HTR-8/SVneo (cell line): ENCODE measurements at regions not wholly inside any gene's neighbourhood (a gene's known extent, or its start where the extent isn't known, plus 50 kb on each side); places are given as distances from the start of the nearest gene placed in this dataset.

Experiments
- DNase-seq: peaks from one replicate; pipeline ENCODE4 v3.0.0; 2011; ENCODE audit warnings: low spot score, mixed read lengths; ENCODE audit not compliant: insufficient read length
- FAIRE-seq: peaks from 2 replicates; lab custom pipeline; 2011; peaks lifted over from hg19 to GRCh38; lab: Jason Lieb, UNC

GRCh38 chr2:2843969-2844548 lies 513.0 kb upstream of the MYT1L start:
- FAIRE-seq (no peak), DNase-seq (no peak)

- DNase-seq, result no peak
- no peak for FAIRE-seq
Measured at GRCh38 chr2:2842466-2842865, 511.4 kb upstream of the MYT1L start.

DNA sequence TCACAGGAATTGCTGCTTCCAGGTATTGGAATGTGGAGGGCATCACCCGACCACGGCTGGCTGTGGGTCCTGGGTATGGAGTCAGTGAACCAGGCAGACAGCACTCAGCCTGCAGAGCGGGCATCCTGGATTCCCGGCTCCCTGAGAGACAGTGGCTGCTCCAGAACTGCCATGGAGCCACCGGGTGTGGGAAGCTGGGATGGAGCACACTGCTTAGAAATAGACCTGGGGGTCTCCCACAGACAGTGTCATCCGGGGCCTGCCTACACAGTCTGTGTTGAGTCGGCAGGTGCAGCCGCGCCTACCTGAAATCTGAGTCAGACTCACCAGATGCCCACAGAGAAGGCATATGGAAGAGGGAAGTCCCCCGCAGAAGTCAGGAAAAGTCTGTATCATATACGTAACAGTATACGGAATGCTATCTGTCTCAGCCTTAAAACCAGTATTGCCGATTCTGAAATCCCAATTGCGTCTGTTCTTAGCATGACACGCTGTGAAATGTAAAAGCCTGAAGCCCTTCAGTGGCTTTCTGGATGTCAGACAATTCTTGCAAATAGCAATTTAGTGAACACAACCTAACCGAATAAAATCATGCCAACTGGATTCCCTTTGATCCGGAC lies 509.7 kb upstream of the MYT1L start:
- DNase-seq, result no peak
- FAIRE-seq, result no peak

- DNase-seq (no peak), FAIRE-seq (no peak)
Measured at GRCh38 chr2:2839782-2840531, 508.9 kb upstream of the MYT1L start.

- DNase-seq (no peak), FAIRE-seq (no peak)
Measured at GRCh38 chr2:2839393-2839781, 508.3 kb upstream of the MYT1L start.

DNA sequence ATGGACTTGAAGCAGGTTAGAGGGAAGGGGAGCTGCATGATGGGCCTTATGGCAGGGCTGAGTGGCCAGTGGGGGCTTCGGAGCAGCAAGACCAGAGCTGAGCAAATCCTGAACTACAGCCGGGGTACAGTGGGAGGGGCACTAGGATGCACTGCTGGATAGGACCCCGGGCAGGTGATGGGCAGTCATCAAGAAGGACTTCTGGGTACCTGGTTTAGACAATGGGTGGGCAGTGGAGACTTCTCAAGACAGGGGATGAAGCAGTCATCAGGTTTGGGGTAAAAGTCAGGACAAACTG lies 507.4 kb upstream of the MYT1L start:
- no peak for FAIRE-seq

DNA sequence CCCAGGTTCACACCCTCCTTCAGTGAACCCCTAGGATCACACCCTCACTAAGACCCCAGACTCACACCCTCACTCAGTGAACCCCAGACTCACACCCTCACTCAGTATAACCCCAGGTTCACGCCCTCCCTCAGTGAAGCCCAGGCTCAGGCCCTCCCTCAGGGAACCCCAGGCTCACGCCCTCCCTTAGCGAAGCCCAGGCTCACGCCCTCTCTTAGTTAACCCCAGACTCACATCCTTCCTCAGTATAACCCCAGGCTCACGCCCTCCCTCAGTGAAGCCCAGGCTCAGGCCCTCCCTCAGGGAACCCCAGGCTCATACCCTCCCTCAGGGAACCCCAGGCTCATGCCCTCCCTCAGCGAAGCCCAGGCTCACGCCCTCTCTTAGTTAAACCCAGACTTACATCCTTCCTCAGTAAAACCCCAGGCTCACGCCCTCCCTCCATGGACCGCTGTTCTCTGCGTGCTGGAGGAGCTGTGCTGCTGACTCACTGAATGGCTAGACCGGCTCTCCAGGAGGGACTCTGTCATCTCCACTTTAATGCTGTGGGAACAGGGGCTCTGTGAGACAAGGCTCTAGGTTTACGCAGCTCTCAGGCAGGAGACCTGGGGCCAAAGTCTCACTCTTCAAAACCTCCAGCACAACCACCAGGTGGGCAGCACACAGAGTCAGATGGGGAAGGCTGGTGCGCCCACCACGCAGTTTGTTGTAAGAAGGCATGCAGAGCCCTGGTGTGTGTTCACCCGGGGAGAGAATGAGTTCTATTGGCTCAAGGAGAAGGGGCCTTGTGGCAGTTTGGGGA lies 506.9 kb upstream of the MYT1L start:
- FAIRE-seq (no peak), DNase-seq (no peak)

More for the DNA sequence above, 507.4 kb upstream of the MYT1L start:
- DNase-seq, result no peak

DNA sequence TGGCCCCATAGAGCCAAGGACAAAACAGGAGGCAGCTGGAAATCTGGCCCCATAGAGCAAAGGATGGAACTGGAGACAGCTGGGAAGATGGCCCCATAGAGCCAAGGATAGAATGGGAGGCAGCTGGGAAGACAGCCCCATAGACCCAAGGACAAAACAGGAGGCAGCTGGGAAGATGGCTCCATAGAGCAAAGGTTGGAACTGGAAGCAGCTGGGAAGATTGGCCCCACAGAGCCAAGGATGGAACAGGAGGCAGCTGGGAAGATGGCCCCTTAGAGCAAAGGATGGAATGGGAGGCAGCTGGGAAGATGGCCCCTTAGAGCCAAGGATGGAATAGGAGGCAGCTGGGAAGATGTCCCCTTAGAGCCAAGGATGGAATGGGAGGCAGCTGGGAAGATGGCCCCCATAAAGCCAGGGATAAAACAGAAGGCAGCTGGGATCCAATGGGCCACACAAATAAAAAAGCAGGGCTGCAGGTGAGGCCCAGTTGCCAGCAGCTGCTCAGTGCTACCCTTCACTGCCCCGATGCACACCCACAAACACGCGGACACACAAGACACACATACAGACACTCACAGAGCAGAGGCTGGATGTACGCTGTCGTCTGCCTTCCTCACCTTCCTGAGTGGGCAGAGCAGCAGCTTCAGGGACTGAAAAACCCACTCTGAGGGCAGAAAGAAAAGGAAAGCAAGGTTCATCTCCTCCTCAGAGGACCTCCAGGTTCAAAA lies 505.4 kb upstream of the MYT1L start:
- no peak for DNase-seq
- no peak for FAIRE-seq

DNA sequence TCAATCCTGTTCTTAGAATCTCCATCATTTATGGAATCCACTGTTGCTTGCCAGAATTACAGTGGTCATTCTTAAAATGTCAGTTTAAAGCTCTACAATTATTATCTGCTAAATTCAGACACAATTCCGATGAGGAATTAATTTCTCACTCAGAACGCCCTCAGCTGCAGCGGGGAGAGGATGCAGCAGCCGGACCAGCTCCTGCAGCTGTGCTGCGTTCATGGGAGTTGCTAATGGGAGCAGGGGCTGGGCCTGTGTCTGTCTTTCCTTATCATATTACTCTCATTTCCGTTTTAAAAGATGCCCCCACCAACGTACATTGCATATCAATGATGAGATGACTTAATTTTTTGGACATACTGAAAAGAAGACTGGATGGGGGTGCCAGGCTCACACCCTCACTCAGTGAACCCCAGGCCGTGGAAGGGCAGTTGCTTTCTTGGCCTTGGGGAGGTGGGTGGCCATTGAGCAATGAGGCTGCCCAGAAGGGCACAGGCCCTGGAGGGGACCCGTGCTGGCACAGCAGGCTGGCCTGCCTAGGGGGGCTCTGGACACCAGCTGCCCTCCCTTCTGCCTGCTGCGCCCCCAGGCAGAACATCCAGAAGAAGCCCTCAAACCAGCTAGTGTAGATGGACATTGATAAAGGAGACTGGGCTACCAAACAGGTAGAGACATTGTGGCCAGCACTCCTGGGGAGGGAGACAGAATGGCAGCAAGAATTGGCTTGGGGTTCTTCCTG lies 503.6 kb upstream of the MYT1L start:
- FAIRE-seq (no peak), DNase-seq (no peak)

- DNase-seq, result no peak
- no peak for FAIRE-seq
Measured at GRCh38 chr2:2834105-2834504, 503.0 kb upstream of the MYT1L start.

DNA sequence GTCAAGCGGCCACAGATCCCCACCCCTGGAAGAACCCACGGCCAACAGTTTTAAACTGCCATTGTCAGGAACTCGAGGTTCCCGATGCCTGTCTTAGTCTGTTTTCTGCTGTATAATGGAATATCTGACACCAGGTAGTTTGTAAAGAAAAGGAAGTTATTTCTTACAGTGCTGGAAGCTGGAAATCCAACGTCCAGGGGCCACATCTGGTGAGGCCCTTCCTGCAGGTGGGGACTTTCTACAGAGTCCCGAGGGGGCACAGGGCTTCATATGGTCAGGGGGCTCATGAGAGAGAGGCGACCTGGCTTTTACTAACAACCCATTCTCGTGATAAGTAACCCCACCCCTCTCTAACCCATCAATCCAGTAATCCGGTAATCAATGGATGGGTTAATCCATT lies 501.6 kb upstream of the MYT1L start:
- FAIRE-seq, result no peak

GRCh38 chr2:2831633-2832032 lies 500.6 kb upstream of the MYT1L start:
- FAIRE-seq (no peak), DNase-seq (no peak)

More for the DNA sequence above, 501.6 kb upstream of the MYT1L start:
- no peak for DNase-seq

DNA sequence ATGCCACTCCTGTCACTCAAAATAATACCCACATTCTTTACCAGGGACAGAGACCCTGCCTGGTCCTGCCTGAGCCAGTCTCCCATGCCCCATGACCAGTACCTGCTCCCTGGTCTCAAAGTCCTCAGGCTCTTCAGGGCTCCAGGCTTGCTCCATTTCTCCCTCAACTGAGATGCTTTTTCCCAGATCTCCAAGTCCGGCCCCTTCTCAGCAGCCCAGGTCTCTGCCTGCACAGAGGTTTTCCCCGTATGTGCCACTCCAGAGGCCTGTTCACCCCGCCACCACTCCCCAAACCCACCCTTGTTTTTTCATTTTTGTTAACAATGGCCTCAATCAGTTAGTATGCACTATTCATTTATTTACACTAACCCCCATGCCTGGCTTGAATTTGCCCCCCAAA lies 499.5 kb upstream of the MYT1L start:
- FAIRE-seq, result no peak
- DNase-seq, result no peak

DNA sequence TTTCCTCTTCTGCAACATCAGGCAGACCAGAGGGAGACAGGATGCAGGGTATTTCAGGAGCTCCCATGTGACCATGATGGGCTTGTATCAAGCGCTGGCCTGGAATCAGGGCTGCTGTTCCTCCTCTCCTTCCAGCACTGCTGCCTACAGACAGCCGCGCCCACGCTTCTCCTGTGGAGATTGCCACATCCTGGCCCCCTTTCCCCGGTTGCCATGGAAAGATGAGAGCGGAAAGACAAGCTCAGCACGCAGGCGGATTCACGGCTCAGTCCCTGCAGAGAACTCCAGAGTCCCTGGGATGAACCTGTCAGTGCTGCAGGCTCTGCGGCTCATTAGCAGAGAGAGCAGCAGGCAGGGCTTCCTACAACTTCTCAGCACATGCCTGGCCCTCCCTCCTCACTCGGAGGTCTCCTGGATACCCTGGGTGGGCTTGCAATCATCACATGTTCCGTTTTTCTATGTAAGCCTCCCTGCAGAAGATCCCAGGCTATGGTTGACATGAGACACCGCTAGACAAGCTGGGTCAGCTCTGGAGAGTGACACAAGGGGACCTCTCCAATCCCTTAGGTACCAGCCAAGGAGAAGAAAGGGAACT lies 497.8 kb upstream of the MYT1L start:
- DNase-seq, result no peak
- no peak for FAIRE-seq

DNA sequence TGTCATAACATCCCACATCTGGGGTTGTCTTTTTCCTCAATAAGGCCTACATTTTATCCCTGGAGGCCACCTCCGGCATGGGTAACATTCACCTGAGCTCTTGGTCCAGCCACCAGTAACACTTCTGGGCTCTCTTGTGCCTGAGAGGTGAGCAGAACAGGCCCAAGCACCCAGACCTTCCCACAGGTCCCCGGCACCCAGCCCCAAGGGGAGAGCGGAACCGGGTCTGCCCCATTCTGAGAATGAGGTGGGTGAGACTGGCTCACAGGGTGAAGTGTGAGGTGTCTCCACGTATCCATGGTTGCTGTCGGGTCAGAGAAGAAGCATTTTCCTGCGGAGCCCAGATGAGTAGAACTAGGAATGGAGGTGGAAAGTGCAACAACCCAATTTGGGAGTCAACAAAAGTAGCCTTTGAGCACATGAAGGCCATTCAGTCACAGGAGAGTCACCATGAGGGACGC lies 496.7 kb upstream of the MYT1L start:
- DNase-seq (no peak), FAIRE-seq (no peak)

GRCh38 chr2:2827046-2827636 lies 496.1 kb upstream of the MYT1L start:
- FAIRE-seq (no peak), DNase-seq (no peak)

GRCh38 chr2:2826621-2827020 lies 495.5 kb upstream of the MYT1L start:
- FAIRE-seq, result no peak
- no peak for DNase-seq

DNA sequence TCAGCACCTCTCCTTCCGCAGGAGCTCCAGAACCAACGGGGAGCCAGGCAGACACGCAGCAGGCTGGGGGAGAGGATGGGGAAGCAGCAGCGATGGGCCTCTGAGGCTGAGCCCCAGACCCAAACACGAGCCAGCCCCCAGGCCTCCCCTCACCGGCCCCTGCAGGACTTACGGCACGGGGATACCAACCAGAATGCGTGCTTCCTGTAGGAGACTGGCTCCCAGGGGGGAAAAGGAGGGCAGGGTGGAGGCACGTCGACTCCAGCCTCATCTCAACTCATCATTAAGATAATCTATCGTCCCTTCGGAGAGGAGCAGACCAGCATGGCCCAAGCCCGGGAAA lies 495.1 kb upstream of the MYT1L start:
- DNase-seq (no peak), FAIRE-seq (no peak)
